ENCODE measurements at regions not wholly inside any gene's neighbourhood (a gene's known extent, or its start where the extent isn't known, plus 50 kb on each side); places are given as distances from the start of the nearest gene placed in this dataset.

- TF ChIP-seq TAF1 (IDR thresholded peaks at IDR 0.05; ENCODE audit: borderline replicate concordance, low read depth, low read length) (no peak), POLR2AphosphoS5 (IDR thresholded peaks at IDR 0.05; ENCODE audit: low read depth, low read length) (no peak)
These were observed 54.7 kb downstream of the ATXN3L start for GRCh38 chrX:13265111-13265510.

Data from GM12892 (cell line).